H1 (cell line): ENCODE measurements at regions not wholly inside any gene's neighbourhood (a gene's known extent, or its start where the extent isn't known, plus 50 kb on each side); places are given as distances from the start of the nearest gene placed in this dataset.

Experiments
- MAX ChIP-seq: IDR thresholded peaks from 2 replicates; pipeline ENCODE4 v1.6.1; 2012; ENCODE audit warnings: inconsistent platforms
- SIN3A ChIP-seq, 2 experiments: IDR thresholded peaks in 1 of 2; conservative IDR thresholded peaks in 1 of 2; 2 replicates each; pipeline ENCODE4 v1.6.1; 2011 to 2012; ENCODE audit warnings: low read length in 2 of 2, improper control_type of control experiment in 1 of 2, low read depth in 1 of 2, mild to moderate bottlenecking in 1 of 2
- SP1 ChIP-seq: IDR thresholded peaks from 2 replicates; pipeline ENCODE4 v1.6.1; 2011; ENCODE audit warnings: low read depth, low read length
- SP2 ChIP-seq: IDR thresholded peaks from 2 replicates; pipeline ENCODE4 v1.6.1; 2012; ENCODE audit warnings: mild to moderate bottlenecking, low read length, inconsistent platforms
- TCF12 ChIP-seq: IDR thresholded peaks from 2 replicates; pipeline ENCODE4 v1.6.1; 2011; ENCODE audit warnings: low read depth, mild to moderate bottlenecking, low read length

- TF ChIP-seq SIN3A (conservative IDR thresholded peaks at IDR 0.05 in 1 of 2, IDR thresholded peaks at IDR 0.05 in 1 of 2; ENCODE audit: low read depth in 1 of 2, low read length in 2 of 2): no peak
- no peak for TF ChIP-seq SP1
- no peak for TF ChIP-seq TCF12
- no peak for TF ChIP-seq SP2
- TF ChIP-seq MAX: no peak
- TF ChIP-seq, all 59 proteins: peak for 0
Measured at GRCh38 chr10:28920091-28920490, 242.8 kb downstream of the BAMBI start (continued).
